HEK293T (cell line): ENCODE measurements at regions not wholly inside any gene's neighbourhood (a gene's known extent, or its start where the extent isn't known, plus 50 kb on each side); places are given as distances from the start of the nearest gene placed in this dataset.

ENCODE experiments used
- CTCF ChIA-PET: fragments of 350-600 bp; formaldehyde crosslinking; extraction: SDS; loops from one replicate; lab custom pipeline; 2021; ENCODE audit warnings: antibody characterized with exemption, inconsistent platforms; lab: Yijun Ruan, JAX
- POLR2A ChIA-PET: fragments of 350-600 bp; formaldehyde crosslinking; extraction: SDS; loops from one replicate; lab custom pipeline; 2020; ENCODE audit warnings: antibody characterized with exemption, inconsistent platforms; lab: Yijun Ruan, JAX
- DNase-seq: peaks from one replicate; pipeline ENCODE4 v3.0.0; 2012; ENCODE audit warnings: mixed read lengths; ENCODE audit errors: extremely low spot score
- ARNT ChIP-seq: fragments of 450-650 bp; IDR thresholded peaks from 2 replicates; pipeline ENCODE4 v1.6.1; 2017; ENCODE audit warnings: mild to moderate bottlenecking
- BHLHE40 ChIP-seq: fragments of 450-650 bp; IDR thresholded peaks from 2 replicates; pipeline ENCODE4 v1.6.1; 2016; ENCODE audit warnings: mild to moderate bottlenecking, moderate library complexity, borderline replicate concordance
- CTBP1 ChIP-seq: fragments of 450-650 bp; IDR thresholded peaks from 2 replicates; pipeline ENCODE4 v1.6.1; 2016; ENCODE audit warnings: borderline replicate concordance
- ELF4 ChIP-seq: fragments of 450-650 bp; IDR thresholded peaks from 2 replicates; pipeline ENCODE4 v1.6.1; 2017; ENCODE audit warnings: antibody characterized with exemption
- FOXA1 ChIP-seq: fragments of 450-650 bp; IDR thresholded peaks from 2 replicates; pipeline ENCODE4 v1.6.1; 2016; ENCODE audit warnings: mild to moderate bottlenecking
- FOXK2 ChIP-seq: fragments of 450-650 bp; IDR thresholded peaks from 2 replicates; pipeline ENCODE4 v1.6.1; 2016; ENCODE audit warnings: mild to moderate bottlenecking
- FOXM1 ChIP-seq: fragments of 450-650 bp; IDR thresholded peaks from 2 replicates; pipeline ENCODE4 v1.6.1; 2017; ENCODE audit warnings: mild to moderate bottlenecking, borderline replicate concordance
- HDGF ChIP-seq: fragments of 450-650 bp; IDR thresholded peaks from 2 replicates; pipeline ENCODE4 v1.6.1; 2017; ENCODE audit warnings: antibody characterized with exemption, borderline replicate concordance
- L3MBTL2 ChIP-seq: fragments of 450-650 bp; conservative IDR thresholded peaks from 2 replicates; pipeline ENCODE4 v1.6.1; 2016; ENCODE audit warnings: mild to moderate bottlenecking
- LEF1 ChIP-seq: fragments of 450-650 bp; IDR thresholded peaks from 2 replicates; pipeline ENCODE4 v1.6.1; 2017; ENCODE audit warnings: mild to moderate bottlenecking, borderline replicate concordance
- NFRKB ChIP-seq: fragments of 450-650 bp; IDR thresholded peaks from 2 replicates; pipeline ENCODE4 v1.6.1; 2016; ENCODE audit warnings: mild to moderate bottlenecking, moderate library complexity
- PKNOX1 ChIP-seq: fragments of 450-650 bp; IDR thresholded peaks from 2 replicates; pipeline ENCODE4 v1.6.1; 2016
- SP1 ChIP-seq: fragments of 450-650 bp; IDR thresholded peaks from 2 replicates; pipeline ENCODE4 v1.6.1; 2017
- SUZ12 ChIP-seq: fragments of 450-650 bp; IDR thresholded peaks from 2 replicates; pipeline ENCODE4 v1.6.1; 2016; ENCODE audit warnings: mild to moderate bottlenecking
- TARDBP ChIP-seq: fragments of 450-650 bp; IDR thresholded peaks from 2 replicates; pipeline ENCODE4 v1.6.1; 2016
- ZNF384 ChIP-seq: fragments of 450-650 bp; IDR thresholded peaks from 2 replicates; pipeline ENCODE4 v1.6.1; 2016

- no peak for DNase-seq
- POLR2A ChIA-PET, result no interaction called here
- CTCF ChIA-PET, result interaction anchor here (0.7 kb wide), 1 partner anchor 310 kb away, joined by 5 read pairs; no protein-coding TSS in a partner anchor
- TF ChIP-seq BHLHE40 (no peak), NFRKB (no peak), TARDBP (no peak), FOXA1 (no peak)
These were observed 1352.7 kb upstream of the TMEM132C start for GRCh38 chr12:126914170-126914793.

- TF ChIP-seq LEF1, result no peak
- TF ChIP-seq FOXK2, result no peak
- TF ChIP-seq BHLHE40, result no peak
- TF ChIP-seq SUZ12, result no peak
- TF ChIP-seq ARNT, result no peak
- no peak for TF ChIP-seq FOXM1
- no peak for TF ChIP-seq TARDBP
- no peak for TF ChIP-seq ZNF384
- no peak for TF ChIP-seq PKNOX1
- TF ChIP-seq CTBP1, result no peak
- TF ChIP-seq ELF4, result no peak
- no peak for TF ChIP-seq HDGF
- no peak for TF ChIP-seq FOXA1
- no peak for TF ChIP-seq L3MBTL2
- TF ChIP-seq SP1, result no peak
- TF ChIP-seq NFRKB, result no peak
- POLR2A ChIA-PET, result no interaction called here
- no peak for DNase-seq
- CTCF ChIA-PET, result no interaction called here
These were observed 1351.7 kb upstream of the TMEM132C start for GRCh38 chr12:126915309-126915708.

GRCh38 chr12:126926023-126926594, 1340.9 kb upstream of the TMEM132C start:
- ChIA-PET POLR2A (no interaction called here), CTCF (no interaction called here)
- no peak for DNase-seq
- TF ChIP-seq ARNT, result no peak
- TF ChIP-seq PKNOX1, result no peak
- TF ChIP-seq NFRKB, result no peak
- TF ChIP-seq TARDBP, result no peak
- no peak for TF ChIP-seq ELF4
- no peak for TF ChIP-seq LEF1
- TF ChIP-seq FOXM1, result no peak
- TF ChIP-seq L3MBTL2, result no peak

GRCh38 chr12:126930234-126930633, 1336.7 kb upstream of the TMEM132C start:
- DNase-seq, result no peak
- ChIA-PET POLR2A (no interaction called here), CTCF (no interaction called here)
- TF ChIP-seq TARDBP (no peak), LEF1 (no peak), CTBP1 (no peak), HDGF (no peak), SP1 (no peak), BHLHE40 (no peak), NFRKB (no peak), ELF4 (no peak), L3MBTL2 (no peak), SUZ12 (no peak), ARNT (no peak), FOXK2 (no peak)

- ChIA-PET CTCF (no interaction called here), POLR2A (no interaction called here)
- no peak for DNase-seq
- TF ChIP-seq ZNF384 (no peak), FOXA1 (no peak), L3MBTL2 (no peak), FOXM1 (no peak), BHLHE40 (no peak), CTBP1 (no peak), FOXK2 (no peak), ELF4 (no peak), HDGF (no peak), LEF1 (no peak), SP1 (no peak), SUZ12 (no peak)
These were observed 1334.8 kb upstream of the TMEM132C start for GRCh38 chr12:126932156-126932555.

- ChIA-PET CTCF (no interaction called here), POLR2A (no interaction called here)
- TF ChIP-seq FOXK2 (no peak), FOXM1 (no peak), BHLHE40 (no peak), CTBP1 (no peak)
- DNase-seq, result no peak
These were observed 1331.5 kb upstream of the TMEM132C start for GRCh38 chr12:126935435-126935834.

GRCh38 chr12:126936181-126936851, 1330.7 kb upstream of the TMEM132C start:
- CTCF ChIA-PET, result no interaction called here
- POLR2A ChIA-PET, result no interaction called here
- DNase-seq, result no peak
- TF ChIP-seq ARNT (no peak), LEF1 (no peak), BHLHE40 (no peak), CTBP1 (no peak), HDGF (no peak), ZNF384 (no peak), TARDBP (no peak), FOXA1 (no peak), NFRKB (no peak), FOXM1 (no peak), PKNOX1 (no peak), L3MBTL2 (no peak), FOXK2 (no peak), ELF4 (no peak), SP1 (no peak)
